ENCODE measurements at regions not wholly inside any gene's neighbourhood (a gene's known extent, or its start where the extent isn't known, plus 50 kb on each side); places are given as distances from the start of the nearest gene placed in this dataset.
A peak's percentile ranks its signal among the peaks of the same experiment; 100 is the strongest.

GRCh38 chr18:10228326-10228725 lies 226.1 kb upstream of the APCDD1 start:
- TF ChIP-seq CTCF (IDR thresholded peaks at IDR 0.05) = no peak
- H3K27ac ChIP-seq = no peak overlapping the region
- peak in 1 of 4 donors; percentile 72 for DNase-seq
- no peaks in the 10 kb centered on the region for H3K27me3 ChIP-seq
- peaks cover 0 to 13% of the 10 kb centered on the region in 2 donors for H3K4me1 ChIP-seq
- no peak for ATAC-seq
- intact Hi-C loops (cut with DNase I) = no loop called here
- no peaks in the 10 kb centered on the region for H3K36me3 ChIP-seq
- H3K4me3 ChIP-seq = no peak overlapping the region
- H3K9me3 ChIP-seq = peaks cover 0 to 20% of the 10 kb centered on the region in 2 donors

- no peak for TF ChIP-seq CTCF (IDR thresholded peaks at IDR 0.05)
- DNase-seq (no peak), ATAC-seq (no peak)
- no peak overlapping the region for H3K4me3 ChIP-seq
- peaks cover 0 to 13% of the 10 kb centered on the region in 2 donors for H3K4me1 ChIP-seq
- no peaks in the 10 kb centered on the region for H3K36me3 ChIP-seq
- intact Hi-C loops (cut with DNase I) = no loop called here
- H3K27ac ChIP-seq = no peak overlapping the region
- H3K9me3 ChIP-seq = peaks cover 0 to 20% of the 10 kb centered on the region in 2 donors
- H3K27me3 ChIP-seq = no peaks in the 10 kb centered on the region
These were observed 225.0 kb upstream of the APCDD1 start for GRCh38 chr18:10229458-10229857.

GRCh38 chr18:10230072-10230471 lies 224.4 kb upstream of the APCDD1 start:
- DNase-seq = no peak
- no peak for TF ChIP-seq CTCF (IDR thresholded peaks at IDR 0.05)
- Histone ChIP-seq H3K27ac (no peak overlapping the region), H3K36me3 (no peaks in the 10 kb centered on the region), H3K4me1 (peaks cover 4 to 19% of the 10 kb centered on the region in 2 donors), H3K27me3 (no peaks in the 10 kb centered on the region), H3K4me3 (no peak overlapping the region), H3K9me3 (peaks cover 0 to 17% of the 10 kb centered on the region in 2 donors)
- no peak for ATAC-seq
- intact Hi-C loops (cut with DNase I) = no loop called here

GRCh38 chr18:10231220-10231619 lies 223.2 kb upstream of the APCDD1 start:
- no peak for TF ChIP-seq CTCF (IDR thresholded peaks at IDR 0.05)
- intact Hi-C loops (cut with DNase I) = no loop called here

GRCh38 chr18:10232062-10232461 lies 222.4 kb upstream of the APCDD1 start:
- H3K27me3 ChIP-seq = no peaks in the 10 kb centered on the region
- H3K36me3 ChIP-seq = no peaks in the 10 kb centered on the region
- H3K9me3 ChIP-seq = peaks cover 0 to 9% of the 10 kb centered on the region in 2 donors
- DNase-seq = no peak
- peak overlapping the region in 1 of 2 donors; percentile 3 for H3K27ac ChIP-seq
- no peak for TF ChIP-seq CTCF (IDR thresholded peaks at IDR 0.05)
- ATAC-seq = peak; percentile 73
- peaks cover 10 to 27% of the 10 kb centered on the region in 2 donors for H3K4me1 ChIP-seq
- intact Hi-C loops (cut with DNase I) = no loop called here
- no peak overlapping the region for H3K4me3 ChIP-seq

More at GRCh38 chr18:10231220-10231619, 223.2 kb upstream of the APCDD1 start:
- H3K36me3 ChIP-seq = no peaks in the 10 kb centered on the region
- DNase-seq (no peak), ATAC-seq (no peak)
- no peaks in the 10 kb centered on the region for H3K27me3 ChIP-seq
- peaks cover 10 to 27% of the 10 kb centered on the region in 2 donors for H3K4me1 ChIP-seq
- peak overlapping the region in 1 of 2 donors; percentile 3 for H3K27ac ChIP-seq
- no peak overlapping the region for H3K4me3 ChIP-seq
- peaks cover 0 to 9% of the 10 kb centered on the region in 2 donors for H3K9me3 ChIP-seq
